Prostate gland (tissue), 2 donors: ENCODE measurements at regions not wholly inside any gene's neighbourhood (a gene's known extent, or its start where the extent isn't known, plus 50 kb on each side); places are given as distances from the start of the nearest gene placed in this dataset.

Source experiments
- CTCF ChIP-seq, 4 experiments: fragments of 200-600 bp in 2 of 4; fragments of 450-650 bp in 2 of 4; sonication (generic) in 2 of 4; IDR thresholded peaks; 1 replicate in 3 of 4; 2 replicates in 1 of 4; pipeline ENCODE4 v1.5.1; 2016 to 2019; ENCODE audit warnings: antibody characterized with exemption in 4 of 4, mild to moderate bottlenecking in 2 of 4, moderate library complexity in 2 of 4
- POLR2AphosphoS5 ChIP-seq: sonication (generic); formaldehyde crosslinking; IDR thresholded peaks from one replicate; pipeline ENCODE4 v1.6.1; 2017; ENCODE audit warnings: antibody characterized with exemption

GRCh38 chr10:88082391-88082790, 219.0 kb downstream of the PTEN start:
- no peak for TF ChIP-seq CTCF (IDR thresholded peaks at IDR 0.05)
- no peak for TF ChIP-seq POLR2AphosphoS5
